Common myeloid progenitor, CD34-positive (primary cell): ENCODE measurements at regions not wholly inside any gene's neighbourhood (a gene's known extent, or its start where the extent isn't known, plus 50 kb on each side); places are given as distances from the start of the nearest gene placed in this dataset.

ENCODE experiments used
- CTCF ChIA-PET: fragments of 350-600 bp; sonication (Branson Sonifier 250); formaldehyde crosslinking; loops from one replicate; lab custom pipeline; 2021; ENCODE audit warnings: antibody characterized with exemption; lab: Charles Lee
- POLR2A ChIA-PET: fragments of 350-600 bp; sonication (Branson Sonifier 250); formaldehyde crosslinking; loops from one replicate; lab custom pipeline; 2021; ENCODE audit warnings: antibody characterized with exemption; lab: Charles Lee
- DNase-seq, 3 donors: peaks; one replicate each; pipeline versions ENCODE4 v3.0.0 to v3.0.0-alpha.2; 2013
- H3K27ac ChIP-seq, 2 experiments: 1 replicate in 1 of 2; 2 replicates in 1 of 2; pipeline ENCODE4 v1.7.0; 2013; ENCODE audit warnings: inconsistent platforms in 2 of 2, low read length in 2 of 2, mild to moderate bottlenecking in 2 of 2, low read depth in 1 of 2, moderate library complexity in 1 of 2; ENCODE audit not compliant: severe bottlenecking in 2 of 2, insufficient read depth in 1 of 2, poor library complexity in 1 of 2
- H3K27me3 ChIP-seq, 5 experiments: replicated peaks in 2 of 5; 1 replicate in 3 of 5; 2 replicates in 2 of 5; pipeline versions ENCODE4 v1.6.1 to v1.7.0; 2013; ENCODE audit warnings: low read length in 4 of 5, mild to moderate bottlenecking in 2 of 5, moderate library complexity in 2 of 5, inconsistent platforms in 1 of 5; ENCODE audit not compliant: insufficient read depth in 5 of 5, control insufficient read depth in 4 of 5
- H3K36me3 ChIP-seq, 4 experiments: 1 replicate in 2 of 4; 2 replicates in 2 of 4; pipeline versions ENCODE4 v1.6.1 to v1.7.0; 2013; ENCODE audit warnings: low read length in 3 of 4, control low read depth in 1 of 4, mild to moderate bottlenecking in 1 of 4; ENCODE audit not compliant: control insufficient read depth in 4 of 4, insufficient read depth in 4 of 4
- H3K4me1 ChIP-seq, 4 experiments: 1 replicate in 3 of 4; 2 replicates in 1 of 4; pipeline versions ENCODE4 v1.6.1 to v1.7.1; 2013; ENCODE audit warnings: low read length in 3 of 4, mild to moderate bottlenecking in 3 of 4, control low read depth in 1 of 4, inconsistent platforms in 1 of 4, moderate library complexity in 1 of 4; ENCODE audit not compliant: control insufficient read depth in 4 of 4, insufficient read depth in 4 of 4; ENCODE audit errors: control extremely low read depth in 1 of 4
- H3K4me3 ChIP-seq, 7 experiments: 1 replicate in 4 of 7; 2 replicates in 3 of 7; pipeline versions ENCODE4 v1.5.1 to v1.7.0; 2013; ENCODE audit warnings: mild to moderate bottlenecking in 7 of 7, low read length in 6 of 7, moderate library complexity in 6 of 7, inconsistent platforms in 2 of 7, low read depth in 2 of 7, control low read depth in 1 of 7; ENCODE audit not compliant: insufficient read depth in 4 of 7, control insufficient read depth in 1 of 7; ENCODE audit errors: extremely low read depth in 1 of 7
- H3K9me3 ChIP-seq, 5 experiments: 1 replicate in 4 of 5; 2 replicates in 1 of 5; pipeline versions ENCODE4 v1.6.1 to v1.7.1; 2013; ENCODE audit warnings: low read length in 4 of 5, mild to moderate bottlenecking in 2 of 5, inconsistent platforms in 1 of 5, low read depth in 1 of 5, moderate library complexity in 1 of 5; ENCODE audit not compliant: control insufficient read depth in 4 of 5, insufficient read depth in 2 of 5; ENCODE audit errors: control extremely low read depth in 1 of 5
- WGBS: methylation state at CpG from one replicate; pipeline ENCODE4 v1.1.5; 2013; ENCODE audit not compliant: insufficient coverage; 5-methylcytosine and 5-hydroxymethylcytosine counted together

- Histone ChIP-seq H3K27me3 (no peaks in the 10 kb centered on the region), H3K4me1 (peaks cover 0 to 3% (median 2%) of the 10 kb centered on the region in 4 experiments), H3K36me3 (no peaks in the 10 kb centered on the region), H3K27ac (no peak overlapping the region), H3K4me3 (no peak overlapping the region), H3K9me3 (no peaks in the 10 kb centered on the region)
- no CpG with 5 or more reads among the region's 2 CpGs for WGBS
- ChIA-PET POLR2A (no interaction called here), CTCF (no interaction called here)
- DNase-seq = no peak
These were observed 162.1 kb upstream of the RASA1 start for GRCh38 chr5:87105577-87105976.

GRCh38 chr5:87109746-87110145 is 157.9 kb upstream of the RASA1 start:
- DNase-seq = no peak
- H3K9me3 ChIP-seq = no peaks in the 10 kb centered on the region
- no peaks in the 10 kb centered on the region for H3K36me3 ChIP-seq
- H3K27me3 ChIP-seq = no peaks in the 10 kb centered on the region
- ChIA-PET POLR2A (no interaction called here), CTCF (no interaction called here)
- peaks cover 4 to 19% (median 14%) of the 10 kb centered on the region in 4 experiments for H3K4me1 ChIP-seq
- no peak overlapping the region for H3K4me3 ChIP-seq
- WGBS = 100% methylated on average over 1 of the region's 2 CpGs
- no peak overlapping the region for H3K27ac ChIP-seq

GRCh38 chr5:87110721-87111120 is 157.0 kb upstream of the RASA1 start:
- CTCF ChIA-PET = no interaction called here
- H3K36me3 ChIP-seq = no peaks in the 10 kb centered on the region
- H3K4me1 ChIP-seq = peaks cover 4 to 25% (median 14%) of the 10 kb centered on the region in 4 experiments
- no peak for DNase-seq
- H3K4me3 ChIP-seq = no peak overlapping the region
- no peaks in the 10 kb centered on the region for H3K27me3 ChIP-seq
- POLR2A ChIA-PET = no interaction called here
- H3K9me3 ChIP-seq = no peaks in the 10 kb centered on the region
- no CpG with 5 or more reads among the region's 2 CpGs for WGBS
- H3K27ac ChIP-seq = no peak overlapping the region

- Histone ChIP-seq H3K27ac (no peak overlapping the region), H3K4me3 (peak overlapping the region in 2 of 7 experiments; percentile 9 to 45), H3K27me3 (no peaks in the 10 kb centered on the region), H3K9me3 (no peaks in the 10 kb centered on the region), H3K4me1 (peaks cover 4 to 28% (median 15%) of the 10 kb centered on the region in 4 experiments), H3K36me3 (no peaks in the 10 kb centered on the region)
- WGBS = 7% methylated on average over 2 of the region's 3 CpGs
- peak in 2 of 3 donors; percentile 38 to 39 for DNase-seq
- ChIA-PET POLR2A (no interaction called here), CTCF (no interaction called here)
These were observed 153.8 kb upstream of the RASA1 start for GRCh38 chr5:87113861-87114260.

- no peak for DNase-seq
- CTCF ChIA-PET = no interaction called here
- H3K4me3 ChIP-seq = peak overlapping the region in 1 of 7 experiments; percentile 13
- POLR2A ChIA-PET = no interaction called here
- H3K27me3 ChIP-seq = no peaks in the 10 kb centered on the region
- no peak overlapping the region for H3K27ac ChIP-seq
- H3K4me1 ChIP-seq = peaks cover 7 to 35% (median 19%) of the 10 kb centered on the region in 4 experiments
- no peaks in the 10 kb centered on the region for H3K9me3 ChIP-seq
- H3K36me3 ChIP-seq = no peaks in the 10 kb centered on the region
- WGBS = 63% methylated on average over 4 of the region's 4 CpGs
These were observed 153.1 kb upstream of the RASA1 start for GRCh38 chr5:87114631-87115030.

GRCh38 chr5:87115839-87116364 is 151.8 kb upstream of the RASA1 start:
- no CpG with 5 or more reads among the region's 3 CpGs for WGBS
- Histone ChIP-seq H3K36me3 (no peaks in the 10 kb centered on the region), H3K27me3 (no peaks in the 10 kb centered on the region), H3K9me3 (no peaks in the 10 kb centered on the region), H3K27ac (no peak overlapping the region), H3K4me1 (peaks cover 13 to 46% (median 31%) of the 10 kb centered on the region in 4 experiments), H3K4me3 (peak overlapping the region in 1 of 7 experiments; percentile 8)
- ChIA-PET POLR2A (no interaction called here), CTCF (interaction anchor here (1.1 kb wide), 1 partner anchor 13 kb away, joined by 3 read pairs; no protein-coding TSS in a partner anchor)
- peak; percentile 60 to 88 (median 74) for DNase-seq

GRCh38 chr5:87116825-87117512 is 150.7 kb upstream of the RASA1 start:
- Histone ChIP-seq H3K36me3 (no peaks in the 10 kb centered on the region), H3K27me3 (no peaks in the 10 kb centered on the region), H3K4me1 (peaks cover 22 to 56% (median 39%) of the 10 kb centered on the region in 4 experiments), H3K27ac (no peak overlapping the region), H3K4me3 (no peak overlapping the region), H3K9me3 (no peaks in the 10 kb centered on the region)
- no peak for DNase-seq
- POLR2A ChIA-PET = no interaction called here
- 100% methylated on average over 1 of the region's 2 CpGs for WGBS
- CTCF ChIA-PET = interaction anchor here (1.0 to 1.8 kb wide), 6 partner anchors 12 to 283 kb away, joined by 3 to 6 read pairs (median 4); no protein-coding TSS in a partner anchor
